ENCODE measurements at regions not wholly inside any gene's neighbourhood (a gene's known extent, or its start where the extent isn't known, plus 50 kb on each side); places are given as distances from the start of the nearest gene placed in this dataset.

DNA sequence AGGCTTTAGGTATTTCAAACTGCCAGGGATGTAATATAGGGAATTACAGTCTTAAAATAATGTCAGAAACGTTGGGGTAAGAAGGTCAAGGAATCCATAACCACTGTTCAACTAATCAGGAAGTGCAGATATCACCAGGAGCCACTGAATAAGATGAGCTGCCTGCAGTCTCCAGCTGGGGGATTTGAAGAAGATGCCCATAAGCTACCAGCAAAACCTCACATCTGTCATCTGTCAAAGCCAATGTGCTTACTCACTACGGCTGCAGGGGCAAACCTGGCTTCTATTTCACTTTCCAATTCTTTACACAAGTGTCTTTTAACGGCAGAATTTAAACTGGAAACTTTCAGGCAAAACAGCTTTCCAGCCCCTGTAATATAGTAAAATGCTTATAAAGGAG lies 1410.1 kb upstream of the ATXN8OS start:
- intact Hi-C loops (cut with micrococcal nuclease), result no loop called here
- no peaks in the 10 kb centered on the region for H3K36me3 ChIP-seq (ENCODE audit: low read depth, low read length)
- H3K79me2 ChIP-seq (ENCODE audit: low read length), result no peaks in the 10 kb centered on the region
- H3K9me3 ChIP-seq (ENCODE audit: low read length), result no peaks in the 10 kb centered on the region
- DNase-seq (no peak), ATAC-seq (no peak)
- no TSS peak for BruUV-seq (replicated peaks)
- H3K27me3 ChIP-seq (ENCODE audit: low read length), result no peaks in the 10 kb centered on the region
- no peaks in the 10 kb centered on the region for H4K20me1 ChIP-seq (ENCODE audit: low read length)
- no peaks in the 10 kb centered on the region for H3K9me2 ChIP-seq (replicated peaks; ENCODE audit: low read length)
- H3K4me3 ChIP-seq (ENCODE audit: low read length), result no peak overlapping the region
- H3K27ac ChIP-seq (ENCODE audit: low read length), result no peak overlapping the region
- H3F3A ChIP-seq (ENCODE audit: low read length, unreplicated experiment), result no peaks in the 10 kb centered on the region
- CTCF ChIA-PET, result no interaction called here
- H3K4me1 ChIP-seq (ENCODE audit: insufficient read depth, low read length), result no peaks in the 10 kb centered on the region
- POLR2A ChIA-PET (ENCODE audit: unreplicated experiment), result no interaction called here
- no peak overlapping the region for H2AFZ ChIP-seq (ENCODE audit: low read length)
- H3K9ac ChIP-seq (ENCODE audit: low read length), result no peak overlapping the region
- TF ChIP-seq EZH2 (IDR thresholded peaks at IDR 0.05; ENCODE audit: low read length, unreplicated experiment) (no peak), EZH2phosphoT487 (IDR thresholded peaks at IDR 0.05; ENCODE audit: borderline replicate concordance, low read length) (no peak)
- TF ChIP-seq, protein P1, sequence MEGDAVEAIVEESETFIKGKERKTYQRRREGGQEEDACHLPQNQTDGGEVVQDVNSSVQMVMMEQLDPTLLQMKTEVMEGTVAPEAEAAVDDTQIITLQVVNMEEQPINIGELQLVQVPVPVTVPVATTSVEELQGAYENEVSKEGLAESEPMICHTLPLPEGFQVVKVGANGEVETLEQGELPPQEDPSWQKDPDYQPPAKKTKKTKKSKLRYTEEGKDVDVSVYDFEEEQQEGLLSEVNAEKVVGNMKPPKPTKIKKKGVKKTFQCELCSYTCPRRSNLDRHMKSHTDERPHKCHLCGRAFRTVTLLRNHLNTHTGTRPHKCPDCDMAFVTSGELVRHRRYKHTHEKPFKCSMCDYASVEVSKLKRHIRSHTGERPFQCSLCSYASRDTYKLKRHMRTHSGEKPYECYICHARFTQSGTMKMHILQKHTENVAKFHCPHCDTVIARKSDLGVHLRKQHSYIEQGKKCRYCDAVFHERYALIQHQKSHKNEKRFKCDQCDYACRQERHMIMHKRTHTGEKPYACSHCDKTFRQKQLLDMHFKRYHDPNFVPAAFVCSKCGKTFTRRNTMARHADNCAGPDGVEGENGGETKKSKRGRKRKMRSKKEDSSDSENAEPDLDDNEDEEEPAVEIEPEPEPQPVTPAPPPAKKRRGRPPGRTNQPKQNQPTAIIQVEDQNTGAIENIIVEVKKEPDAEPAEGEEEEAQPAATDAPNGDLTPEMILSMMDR (conservative IDR thresholded peaks at IDR 0.05; ENCODE audit: low read depth, low read length), result no peak
- no peak overlapping the region for H3K4me2 ChIP-seq (ENCODE audit: low read length)

DNA sequence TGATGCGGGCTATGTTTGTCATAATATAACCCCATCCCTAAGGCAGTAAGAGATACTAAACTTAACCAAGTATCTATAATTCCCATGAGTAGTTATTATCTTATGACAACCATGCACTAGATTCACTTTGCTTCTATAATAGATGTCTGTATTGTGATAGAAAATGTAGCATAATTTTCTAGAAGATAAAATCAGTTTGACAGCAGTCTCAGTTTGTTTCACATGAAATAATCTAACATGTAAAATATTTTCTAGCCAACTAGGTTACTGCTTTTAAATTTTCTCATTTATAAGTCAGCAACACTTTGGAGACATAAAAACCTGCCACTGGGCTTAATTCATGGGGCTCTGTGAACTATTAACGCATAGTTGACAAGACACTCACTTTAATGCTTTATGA lies 1410.7 kb upstream of the ATXN8OS start:
- no peak for ATAC-seq
- Histone ChIP-seq H3K9ac (ENCODE audit: low read length) (no peak overlapping the region), H3K4me1 (ENCODE audit: insufficient read depth, low read length) (no peaks in the 10 kb centered on the region), H3K27ac (ENCODE audit: low read length) (no peak overlapping the region), H3K36me3 (ENCODE audit: low read depth, low read length) (no peaks in the 10 kb centered on the region), H3K27me3 (ENCODE audit: low read length) (no peaks in the 10 kb centered on the region), H3K9me3 (ENCODE audit: low read length) (no peaks in the 10 kb centered on the region), H3F3A (ENCODE audit: low read length, unreplicated experiment) (no peaks in the 10 kb centered on the region), H3K4me2 (ENCODE audit: low read length) (no peak overlapping the region), H4K20me1 (ENCODE audit: low read length) (no peaks in the 10 kb centered on the region), H3K79me2 (ENCODE audit: low read length) (no peaks in the 10 kb centered on the region), H3K4me3 (ENCODE audit: low read length) (no peak overlapping the region), H3K9me2 (replicated peaks; ENCODE audit: low read length) (no peaks in the 10 kb centered on the region), H2AFZ (ENCODE audit: low read length) (no peak overlapping the region)
- no peak for DNase-seq
- CTCF ChIA-PET, result no interaction called here
- POLR2A ChIA-PET (ENCODE audit: unreplicated experiment), result no interaction called here
- BruUV-seq (replicated peaks), result no TSS peak
- intact Hi-C loops (cut with micrococcal nuclease), result no loop called here
- TF ChIP-seq EZH2phosphoT487 (IDR thresholded peaks at IDR 0.05; ENCODE audit: borderline replicate concordance, low read length), result no peak
- TF ChIP-seq EZH2 (IDR thresholded peaks at IDR 0.05; ENCODE audit: low read length, unreplicated experiment), result no peak
- TF ChIP-seq, protein P1 (conservative IDR thresholded peaks at IDR 0.05; ENCODE audit: low read depth, low read length), result no peak

DNA sequence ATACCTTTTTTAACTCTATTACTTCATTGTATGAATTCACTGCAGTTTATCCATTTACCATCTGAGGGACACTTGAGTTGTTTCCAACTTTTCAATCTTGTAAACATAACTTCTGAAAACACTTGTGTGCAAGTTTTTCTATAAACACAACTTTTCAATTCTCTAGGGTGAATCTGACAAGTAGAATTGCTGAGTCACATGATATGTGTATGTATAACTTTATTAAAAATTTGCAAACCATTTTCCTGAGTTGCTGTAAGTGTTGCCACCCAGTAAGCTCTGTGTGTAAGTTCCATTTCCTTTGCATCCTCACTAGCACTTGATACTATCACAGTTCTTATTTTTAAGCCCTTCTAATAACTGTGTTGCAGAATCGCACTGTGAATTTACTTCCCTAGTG lies 1415.6 kb upstream of the ATXN8OS start:
- Histone ChIP-seq H3K27me3 (ENCODE audit: low read length) (no peaks in the 10 kb centered on the region), H3K36me3 (ENCODE audit: low read depth, low read length) (no peaks in the 10 kb centered on the region), H3K79me2 (ENCODE audit: low read length) (no peaks in the 10 kb centered on the region), H3K9me2 (replicated peaks; ENCODE audit: low read length) (no peaks in the 10 kb centered on the region), H3K4me3 (ENCODE audit: low read length) (no peak overlapping the region), H3K9ac (ENCODE audit: low read length) (no peak overlapping the region), H3K9me3 (ENCODE audit: low read length) (no peaks in the 10 kb centered on the region), H3K27ac (ENCODE audit: low read length) (no peak overlapping the region), H3K4me1 (ENCODE audit: insufficient read depth, low read length) (no peaks in the 10 kb centered on the region), H4K20me1 (ENCODE audit: low read length) (no peaks in the 10 kb centered on the region), H3F3A (ENCODE audit: low read length, unreplicated experiment) (no peaks in the 10 kb centered on the region), H3K4me2 (ENCODE audit: low read length) (no peak overlapping the region), H2AFZ (ENCODE audit: low read length) (no peak overlapping the region)
- no peak for DNase-seq
- ChIA-PET POLR2A (ENCODE audit: unreplicated experiment) (no interaction called here), CTCF (no interaction called here)
- TF ChIP-seq, protein P1 (conservative IDR thresholded peaks at IDR 0.05; ENCODE audit: low read depth, low read length), result no peak
- no peak for TF ChIP-seq EZH2 (IDR thresholded peaks at IDR 0.05; ENCODE audit: low read length, unreplicated experiment)
- TF ChIP-seq EZH2phosphoT487 (IDR thresholded peaks at IDR 0.05; ENCODE audit: borderline replicate concordance, low read length), result no peak
- ATAC-seq, result no peak
- intact Hi-C loops (cut with micrococcal nuclease), result no loop called here
- BruUV-seq (replicated peaks), result no TSS peak

Data from PC-3 (cell line).